Spleen (tissue), 11 donors: ENCODE measurements at regions not wholly inside any gene's neighbourhood (a gene's known extent, or its start where the extent isn't known, plus 50 kb on each side); places are given as distances from the start of the nearest gene placed in this dataset.
"Not testable (repeated sequence)": the region's sequence is repeated elsewhere in the genome, so short reads cannot be mapped to it uniquely, and the experiment has no call there.

Source experiments
- DNase-seq: peaks from one replicate; pipeline ENCODE4 v3.0.0-alpha.2; 2020
- H3K27ac ChIP-seq, 8 donors: fragments of 200-600 bp; sonication (generic) in 7 of 8; 1 replicate in 4 of 8; 2 replicates in 4 of 8; pipeline versions ENCODE4 v1.5.0 to v1.8.0; 2016 to 2021; ENCODE audit warnings: inconsistent platforms in 4 of 8, mild to moderate bottlenecking in 4 of 8, moderate library complexity in 1 of 8
- H3K27me3 ChIP-seq, 7 donors: fragments of 200-600 bp; sonication (generic) in 6 of 7; replicated peaks in 1 of 7; 1 replicate in 4 of 7; 2 replicates in 3 of 7; pipeline versions ENCODE4 v1.5.0 to v1.8.0; 2016 to 2021; ENCODE audit warnings: inconsistent platforms in 3 of 7, mild to moderate bottlenecking in 1 of 7
- H3K36me3 ChIP-seq, 6 donors: fragments of 200-600 bp; sonication (generic) in 5 of 6; 1 replicate in 4 of 6; 2 replicates in 2 of 6; pipeline versions ENCODE4 v1.5.0 to v1.8.0; 2016 to 2021; ENCODE audit warnings: inconsistent platforms in 2 of 6
- H3K4me1 ChIP-seq, 6 donors: fragments of 200-600 bp; sonication (generic) in 5 of 6; 1 replicate in 3 of 6; 2 replicates in 3 of 6; pipeline versions ENCODE4 v1.5.0 to v1.8.0; 2016 to 2021; ENCODE audit warnings: inconsistent platforms in 3 of 6
- H3K4me3 ChIP-seq, 8 donors: fragments of 200-600 bp; sonication (generic) in 7 of 8; 1 replicate in 4 of 8; 2 replicates in 4 of 8; pipeline versions ENCODE4 v1.5.0 to v1.8.0; 2016 to 2021; ENCODE audit warnings: inconsistent platforms in 4 of 8, mild to moderate bottlenecking in 4 of 8, moderate library complexity in 2 of 8
- H3K9me3 ChIP-seq, 8 donors: fragments of 200-600 bp; sonication (generic) in 7 of 8; 1 replicate in 4 of 8; 2 replicates in 4 of 8; pipeline versions ENCODE4 v1.5.0 to v1.8.0; 2016 to 2021; ENCODE audit warnings: inconsistent platforms in 4 of 8
- CTCF ChIP-seq, 11 experiments: fragments of 200-600 bp in 7 of 11; fragments of 450-650 bp in 4 of 11; sonication (generic) in 4 of 11; IDR thresholded peaks in 8 of 11; conservative IDR thresholded peaks in 3 of 11; 1 replicate in 7 of 11; 2 replicates in 4 of 11; pipeline versions ENCODE4 v1.4.0 to v1.8.0; 2016 to 2021; ENCODE audit warnings: antibody characterized with exemption in 11 of 11, inconsistent platforms in 4 of 11, mild to moderate bottlenecking in 1 of 11
- POLR2A ChIP-seq, 3 donors: fragments of 450-650 bp; IDR thresholded peaks; one replicate each; pipeline ENCODE4 v1.5.1; 2017; ENCODE audit warnings: antibody characterized with exemption in 3 of 3, mild to moderate bottlenecking in 1 of 3
- POLR2AphosphoS5 ChIP-seq, 3 donors: sonication (generic); formaldehyde crosslinking; IDR thresholded peaks; one replicate each; pipeline ENCODE4 v1.5.1; 2017; ENCODE audit warnings: antibody characterized with exemption in 3 of 3
- WGBS, 5 donors: extraction: QIAGEN DNeasy Blood & Tissue Kit in 3 of 5; methylation state at CpG; one replicate each; pipeline versions ENCODE4 v1.1.5 to v1.1.7; 2013 to 2018; 5-methylcytosine and 5-hydroxymethylcytosine counted together
- intact Hi-C: fragments of 100-400 bp; cut with DNase I; formaldehyde crosslinking; loops from one replicate; pipeline ENCODE4 v1.15.0; 2023; ENCODE audit warnings: low total_unique reads
- donor health status: healthy with polysubstance abuse.
- donor health status: DM: no; HTN: no; CAD: no; lungs with moderate emphysema.
- donor health status: DM: no; HTN: no; CAD: no.
- donor health status: Bipolar disorder and iron deficiency.
- donor health status: healthy.
- donor health status: DM: no; HTN: no; CAD: no.
- donor health status: DM: yes; HTN: yes; CAD: no.

GRCh38 chr6:51049983-51050877 lies 231.6 kb downstream of the TFAP2B start:
- TF ChIP-seq POLR2AphosphoS5 (IDR thresholded peaks at IDR 0.05) (no peak), CTCF (IDR thresholded peaks at IDR 0.05 in 8 of 11, conservative IDR thresholded peaks at IDR 0.05 in 3 of 11) (no peak), POLR2A (IDR thresholded peaks at IDR 0.05) (no peak)
- WGBS, 5 donors = 15 to 40% (median 32%) methylated on average over 2 of the region's 2 CpGs
- peaks cover 0 to 17% (median 4%) of the 10 kb centered on the region in 8 donors for H3K9me3 ChIP-seq
- no peaks in the 10 kb centered on the region for H3K36me3 ChIP-seq
- intact Hi-C loops = no loop called here
- DNase-seq = no peak
- no peaks in the 10 kb centered on the region for H3K4me1 ChIP-seq
- H3K4me3 ChIP-seq = no peak overlapping the region
- no peak overlapping the region for H3K27ac ChIP-seq
- H3K27me3 ChIP-seq = no peaks in the 10 kb centered on the region

GRCh38 chr6:51052716-51053115 lies 234.0 kb downstream of the TFAP2B start:
- peaks cover 0 to 17% (median 4%) of the 10 kb centered on the region in 8 donors for H3K9me3 ChIP-seq
- DNase-seq, H3K4me3 ChIP-seq, intact Hi-C loops, H3K27ac ChIP-seq, H3K36me3 ChIP-seq, H3K27me3 ChIP-seq, H3K4me1 ChIP-seq: not testable (repeated sequence)
- 77 to 91% (median 86%) methylated on average over 2 of the region's 2 CpGs for WGBS, 5 donors

- H3K36me3 ChIP-seq, DNase-seq, intact Hi-C loops, H3K4me1 ChIP-seq, H3K27ac ChIP-seq, H3K27me3 ChIP-seq, H3K4me3 ChIP-seq: not testable (repeated sequence)
- peaks cover 0 to 17% (median 4%) of the 10 kb centered on the region in 8 donors for H3K9me3 ChIP-seq
- 65 to 79% (median 74%) methylated on average over 2 of the region's 2 CpGs for WGBS, 5 donors
Observed at GRCh38 chr6:51055316-51055715, 236.6 kb downstream of the TFAP2B start.

- TF ChIP-seq POLR2AphosphoS5 (IDR thresholded peaks at IDR 0.05) = no peak
- no peak for TF ChIP-seq CTCF (IDR thresholded peaks at IDR 0.05 in 8 of 11, conservative IDR thresholded peaks at IDR 0.05 in 3 of 11)
- TF ChIP-seq POLR2A (IDR thresholded peaks at IDR 0.05) = no peak
- intact Hi-C loops = no loop called here
Observed at GRCh38 chr6:51057296-51057695, 238.6 kb downstream of the TFAP2B start.

GRCh38 chr6:51060262-51060762 lies 241.6 kb downstream of the TFAP2B start:
- intact Hi-C loops = no loop called here

More at GRCh38 chr6:51057296-51057695, 238.6 kb downstream of the TFAP2B start:
- Histone ChIP-seq H3K27me3 (no peaks in the 10 kb centered on the region), H3K27ac (no peak overlapping the region), H3K36me3 (no peaks in the 10 kb centered on the region), H3K4me3 (no peak overlapping the region), H3K9me3 (peaks cover 0 to 17% (median 4%) of the 10 kb centered on the region in 8 donors), H3K4me1 (no peaks in the 10 kb centered on the region)
- DNase-seq = no peak
- 85 to 93% (median 89%) methylated on average over 4 of the region's 4 CpGs for WGBS, 5 donors

More at GRCh38 chr6:51060262-51060762, 241.6 kb downstream of the TFAP2B start:
- H3K27ac ChIP-seq = no peak overlapping the region
- H3K36me3 ChIP-seq = no peaks in the 10 kb centered on the region
- H3K4me1 ChIP-seq = no peaks in the 10 kb centered on the region
- no peaks in the 10 kb centered on the region for H3K9me3 ChIP-seq
- no peak overlapping the region for H3K4me3 ChIP-seq
- 58 to 75% (median 68%) methylated on average over 3 of the region's 3 CpGs for WGBS, 5 donors
- H3K27me3 ChIP-seq = no peaks in the 10 kb centered on the region
- no peak for DNase-seq
- TF ChIP-seq POLR2A (IDR thresholded peaks at IDR 0.05) (no peak), POLR2AphosphoS5 (IDR thresholded peaks at IDR 0.05) (no peak), CTCF (IDR thresholded peaks at IDR 0.05 in 8 of 11, conservative IDR thresholded peaks at IDR 0.05 in 3 of 11) (no peak)
